ENCODE measurements at regions not wholly inside any gene's neighbourhood (a gene's known extent, or its start where the extent isn't known, plus 50 kb on each side); places are given as distances from the start of the nearest gene placed in this dataset.

GRCh38 chr5:168195110-168195509 is 96.3 kb upstream of the WWC1 start:
- TF ChIP-seq CTCF (optimal IDR thresholded peaks at IDR 0.05 in 1 of 3, IDR thresholded peaks at IDR 0.05 in 1 of 3, conservative IDR thresholded peaks at IDR 0.05 in 1 of 3; ENCODE audit: extremely low read depth in 1 of 3, insufficient read depth in 2 of 3, low read length in 3 of 3) (no peak), EZH2 (IDR thresholded peaks at IDR 0.05; ENCODE audit: low read length) (no peak)

Measured in keratinocyte (primary cell).